ENCODE measurements at regions not wholly inside any gene's neighbourhood (a gene's known extent, or its start where the extent isn't known, plus 50 kb on each side); places are given as distances from the start of the nearest gene placed in this dataset.

GRCh38 chr22:49324527-49325491 lies 502.9 kb downstream of the BRD1 start:
- Histone ChIP-seq H3K4me3 (no peak overlapping the region), H3K27me3 (peaks cover 0 to 38% (median 16%) of the 10 kb centered on the region in 9 donors), H3K27ac (no peak overlapping the region), H3K36me3 (no peaks in the 10 kb centered on the region), H3K9me3 (peaks cover 0 to 23% (median 4%) of the 10 kb centered on the region in 12 donors), H3K4me1 (no peaks in the 10 kb centered on the region)
- 80 to 88% (median 82%) methylated on average over 21 to 29 of the region's 29 CpGs for WGBS, 4 donors
- TF ChIP-seq POLR2A (IDR thresholded peaks at IDR 0.05): no peak
- TF ChIP-seq, protein P1, sequence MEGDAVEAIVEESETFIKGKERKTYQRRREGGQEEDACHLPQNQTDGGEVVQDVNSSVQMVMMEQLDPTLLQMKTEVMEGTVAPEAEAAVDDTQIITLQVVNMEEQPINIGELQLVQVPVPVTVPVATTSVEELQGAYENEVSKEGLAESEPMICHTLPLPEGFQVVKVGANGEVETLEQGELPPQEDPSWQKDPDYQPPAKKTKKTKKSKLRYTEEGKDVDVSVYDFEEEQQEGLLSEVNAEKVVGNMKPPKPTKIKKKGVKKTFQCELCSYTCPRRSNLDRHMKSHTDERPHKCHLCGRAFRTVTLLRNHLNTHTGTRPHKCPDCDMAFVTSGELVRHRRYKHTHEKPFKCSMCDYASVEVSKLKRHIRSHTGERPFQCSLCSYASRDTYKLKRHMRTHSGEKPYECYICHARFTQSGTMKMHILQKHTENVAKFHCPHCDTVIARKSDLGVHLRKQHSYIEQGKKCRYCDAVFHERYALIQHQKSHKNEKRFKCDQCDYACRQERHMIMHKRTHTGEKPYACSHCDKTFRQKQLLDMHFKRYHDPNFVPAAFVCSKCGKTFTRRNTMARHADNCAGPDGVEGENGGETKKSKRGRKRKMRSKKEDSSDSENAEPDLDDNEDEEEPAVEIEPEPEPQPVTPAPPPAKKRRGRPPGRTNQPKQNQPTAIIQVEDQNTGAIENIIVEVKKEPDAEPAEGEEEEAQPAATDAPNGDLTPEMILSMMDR (IDR thresholded peaks at IDR 0.05): no peak
- intact Hi-C loops (cut with DNase I): no loop called here
- DNase-seq (peak in 1 of 5 donors; percentile 46), ATAC-seq (no peak)

DNA sequence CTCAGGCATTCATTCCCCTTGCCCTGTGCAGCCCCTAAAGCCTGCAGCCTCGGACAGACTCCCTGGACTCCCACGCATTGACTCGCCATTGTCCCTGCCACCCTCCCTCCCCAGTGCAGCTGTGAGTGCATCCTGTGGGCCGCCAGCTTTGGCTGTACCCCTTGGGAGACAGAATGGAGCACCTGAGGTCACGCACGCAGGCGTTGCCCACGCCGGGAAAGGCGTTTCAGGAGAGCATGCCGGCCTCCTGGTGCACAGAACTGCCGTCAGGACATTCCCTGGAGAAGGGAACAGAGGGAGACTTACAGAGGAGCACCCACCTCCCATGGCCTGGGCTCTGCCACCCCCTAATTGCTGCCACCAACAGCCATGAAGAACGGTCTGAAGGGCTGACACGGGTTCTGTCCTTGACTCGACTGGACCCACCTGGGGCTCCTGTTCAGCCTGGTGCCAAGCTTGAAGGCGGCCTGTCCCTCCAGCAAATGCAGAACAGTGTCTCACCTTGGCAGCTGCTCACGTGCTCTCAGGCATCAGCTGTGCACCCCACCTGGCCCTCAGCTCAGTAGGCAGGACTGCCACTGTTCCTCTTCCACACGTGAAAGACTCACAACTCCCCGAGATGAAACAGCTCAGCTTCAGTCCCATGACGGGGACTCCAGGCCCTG lies 503.8 kb downstream of the BRD1 start:
- TF ChIP-seq, protein P1 (IDR thresholded peaks at IDR 0.05): no peak
- no peak for TF ChIP-seq POLR2A (IDR thresholded peaks at IDR 0.05)
- H3K36me3 ChIP-seq: no peaks in the 10 kb centered on the region
- peaks cover 0 to 39% (median 20%) of the 10 kb centered on the region in 9 donors for H3K27me3 ChIP-seq
- H3K4me3 ChIP-seq: no peak overlapping the region
- DNase-seq (peak in 1 of 5 donors; percentile 42), ATAC-seq (no peak)
- H3K4me1 ChIP-seq: no peaks in the 10 kb centered on the region
- WGBS, 4 donors: 62 to 76% (median 69%) methylated on average over 14 to 20 of the region's 20 CpGs
- H3K9me3 ChIP-seq: peaks cover 0 to 23% (median 4%) of the 10 kb centered on the region in 12 donors
- H3K27ac ChIP-seq: no peak overlapping the region
- intact Hi-C loops (cut with DNase I): no loop called here

DNA sequence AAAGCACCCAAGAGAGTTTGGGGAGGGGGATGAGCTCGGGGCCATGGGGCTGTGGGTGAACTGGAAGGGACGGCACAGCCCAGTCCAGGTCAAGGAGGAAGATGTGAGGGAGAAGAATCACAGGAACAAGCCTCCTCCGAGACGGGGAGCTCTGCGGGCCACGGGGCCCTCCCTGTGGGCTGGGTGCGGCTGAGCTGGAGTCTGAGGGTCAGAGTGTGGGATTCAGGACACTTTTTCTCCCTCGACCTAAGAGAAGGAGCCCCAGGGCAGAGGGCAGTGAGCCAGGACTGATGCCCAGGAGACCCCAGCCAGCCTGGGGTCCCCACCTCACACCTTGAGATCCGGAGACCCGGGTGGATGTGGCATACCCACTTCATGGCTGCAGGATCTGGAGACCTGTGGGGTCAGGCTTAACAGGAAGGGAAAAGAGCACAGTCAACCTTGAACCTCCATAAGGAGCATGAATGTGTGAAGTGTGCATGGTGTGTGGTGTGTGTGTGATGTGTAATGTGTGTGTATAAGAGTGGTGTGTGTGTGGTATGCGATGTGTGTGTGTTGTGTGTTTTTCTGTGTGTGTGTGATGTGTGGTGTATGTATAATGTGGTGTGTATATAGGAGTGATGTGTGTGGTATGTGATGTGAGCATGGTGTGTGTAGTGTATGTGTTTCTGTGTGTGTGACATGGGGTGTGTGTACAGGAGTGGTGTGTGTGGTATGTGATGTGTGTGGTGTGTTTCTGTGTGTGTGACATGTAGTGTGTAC lies 504.6 kb downstream of the BRD1 start:
- Histone ChIP-seq H3K4me3 (no peak overlapping the region), H3K9me3 (peaks cover 0 to 23% (median 4%) of the 10 kb centered on the region in 12 donors), H3K36me3 (no peaks in the 10 kb centered on the region), H3K27me3 (peaks cover 0 to 47% (median 20%) of the 10 kb centered on the region in 9 donors), H3K4me1 (no peaks in the 10 kb centered on the region), H3K27ac (no peak overlapping the region)
- intact Hi-C loops (cut with DNase I): no loop called here
- WGBS, 4 donors: 66 to 81% (median 74%) methylated on average over 9 to 11 of the region's 11 CpGs
- ATAC-seq: peak in 1 of 4 donors; percentile 34
- TF ChIP-seq POLR2A (IDR thresholded peaks at IDR 0.05): no peak
- TF ChIP-seq, protein P1 (IDR thresholded peaks at IDR 0.05): no peak
- DNase-seq: peak in 1 of 5 donors; percentile 44

Measured in heart left ventricle (tissue), 16 donors.